ENCODE measurements at regions not wholly inside any gene's neighbourhood (a gene's known extent, or its start where the extent isn't known, plus 50 kb on each side); places are given as distances from the start of the nearest gene placed in this dataset.
A peak's percentile ranks its signal among the peaks of the same experiment; 100 is the strongest.
"Not testable (repeated sequence)": the region's sequence is repeated elsewhere in the genome, so short reads cannot be mapped to it uniquely, and the experiment has no call there.

GRCh38 chr6:74891349-74891831 lies 314.5 kb downstream of the COL12A1 start:
- DNase-seq (ENCODE audit: insufficient read length, low spot score) (no peak), FAIRE-seq (no peak)

GRCh38 chr6:74889635-74890034 lies 316.2 kb downstream of the COL12A1 start:
- FAIRE-seq: no peak
- no peak for DNase-seq (ENCODE audit: insufficient read length, low spot score)

DNA sequence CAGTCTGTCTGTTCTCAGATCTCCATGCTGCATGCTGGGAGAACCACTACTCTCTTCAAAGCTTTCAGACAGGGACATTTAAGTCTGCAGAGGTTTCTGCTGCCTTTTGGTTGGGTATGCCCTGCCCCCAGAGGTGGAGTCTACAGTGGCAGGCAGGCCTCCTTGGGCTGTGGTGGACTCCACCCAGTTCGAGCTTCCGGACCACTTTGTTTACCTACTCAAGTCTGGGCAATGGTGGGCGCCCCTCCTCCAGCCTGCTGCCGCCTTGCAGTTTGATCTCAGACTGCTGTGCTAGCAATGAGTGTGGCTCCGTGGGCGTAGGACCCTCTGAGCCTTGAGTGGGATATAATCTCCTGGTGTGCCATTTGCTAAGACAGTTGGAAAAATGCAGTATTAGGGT lies 317.1 kb downstream of the COL12A1 start:
- not testable (repeated sequence) for FAIRE-seq; DNase-seq (ENCODE audit: insufficient read length, low spot score)

DNA sequence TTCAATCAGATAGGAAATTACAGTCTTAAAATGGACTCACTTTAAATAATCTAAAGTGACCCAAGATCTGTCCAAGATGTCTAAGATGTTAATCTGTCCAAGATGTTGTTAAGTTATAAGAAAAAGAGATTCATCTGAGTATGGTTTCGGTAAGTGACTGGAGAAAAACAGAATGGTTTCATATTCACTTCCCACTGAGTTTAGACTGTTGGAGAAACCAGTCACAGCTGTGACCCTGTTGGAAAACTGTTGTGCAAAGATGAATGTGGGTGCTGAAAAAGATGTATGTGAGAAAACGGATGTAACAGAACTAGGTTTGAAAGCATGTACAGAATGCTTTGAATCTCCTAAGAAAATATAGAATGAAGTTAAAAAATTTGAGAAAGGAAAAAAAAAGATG lies 325.9 kb downstream of the COL12A1 start:
- FAIRE-seq (no peak), DNase-seq (ENCODE audit: insufficient read length, low spot score) (no peak)

GRCh38 chr6:74879234-74879633 lies 326.6 kb downstream of the COL12A1 start:
- DNase-seq (ENCODE audit: insufficient read length, low spot score) (peak; percentile 3), FAIRE-seq (no peak)

GRCh38 chr6:74875193-74875592 lies 330.7 kb downstream of the COL12A1 start:
- FAIRE-seq: no peak
- DNase-seq (ENCODE audit: insufficient read length, low spot score): no peak

- FAIRE-seq (no peak), DNase-seq (ENCODE audit: insufficient read length, low spot score) (no peak)
Observed at GRCh38 chr6:74872754-74873476, 332.9 kb downstream of the COL12A1 start.

DNA sequence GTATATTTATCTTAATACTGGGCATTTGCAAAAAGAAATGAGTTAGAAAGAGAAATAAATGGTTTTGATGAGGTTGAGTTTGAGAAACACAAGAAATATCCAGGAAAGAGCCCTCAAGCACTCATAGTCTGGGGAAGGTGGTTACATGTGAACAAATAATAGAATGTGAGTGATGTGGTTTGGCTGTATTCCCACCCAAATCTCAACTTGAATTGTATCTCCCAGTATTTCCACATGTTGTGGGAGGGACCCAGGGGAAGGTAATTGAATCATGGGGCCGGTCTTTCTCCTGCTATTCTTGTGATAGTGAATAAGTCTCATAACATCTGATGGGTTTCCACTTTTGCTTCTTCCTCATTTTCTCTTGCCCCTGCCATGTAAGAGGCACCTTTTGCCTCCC lies 334.1 kb downstream of the COL12A1 start:
- DNase-seq (ENCODE audit: insufficient read length, low spot score) (no peak), FAIRE-seq (no peak)

DNA sequence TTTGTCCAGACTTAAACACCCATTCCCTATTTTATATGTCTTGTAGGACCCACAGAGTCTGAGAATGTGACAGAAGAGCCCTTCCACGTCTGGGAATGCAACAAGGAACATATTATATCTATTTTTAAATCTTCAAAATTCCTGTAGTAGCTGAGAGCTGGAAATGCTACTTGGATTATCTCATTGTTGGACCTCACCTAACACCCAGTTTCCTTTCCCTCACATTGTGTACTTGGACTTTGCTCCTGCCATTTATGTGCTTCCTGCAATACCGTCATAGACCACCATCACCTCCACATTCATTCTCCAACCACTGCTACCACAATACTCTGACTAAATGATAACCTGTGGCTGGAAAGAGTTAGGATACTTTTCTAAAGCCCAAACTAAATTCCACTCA lies 335.4 kb downstream of the COL12A1 start:
- FAIRE-seq (peak; percentile 4), DNase-seq (ENCODE audit: insufficient read length, low spot score) (no peak)

DNA sequence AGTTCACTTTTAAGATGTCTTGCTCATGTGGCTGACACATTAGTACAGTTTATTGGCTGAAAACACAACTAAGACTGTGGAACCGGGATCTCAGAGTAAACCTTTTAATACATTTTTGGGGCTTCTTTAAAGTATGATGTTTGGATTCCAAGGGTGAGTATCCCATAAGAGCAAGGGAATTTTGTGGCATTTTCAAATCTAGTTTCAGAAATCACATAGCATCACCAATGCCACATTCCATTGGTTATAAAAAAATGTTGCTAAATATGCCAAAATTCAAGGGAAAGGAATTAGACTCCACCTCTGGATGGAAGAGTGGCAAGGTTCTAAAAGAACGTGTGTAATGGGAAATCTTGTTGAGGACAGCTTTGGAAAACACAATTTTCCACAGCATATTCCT lies 338.6 kb downstream of the COL12A1 start:
- no peak for DNase-seq (ENCODE audit: insufficient read length, low spot score)
- no peak for FAIRE-seq

DNA sequence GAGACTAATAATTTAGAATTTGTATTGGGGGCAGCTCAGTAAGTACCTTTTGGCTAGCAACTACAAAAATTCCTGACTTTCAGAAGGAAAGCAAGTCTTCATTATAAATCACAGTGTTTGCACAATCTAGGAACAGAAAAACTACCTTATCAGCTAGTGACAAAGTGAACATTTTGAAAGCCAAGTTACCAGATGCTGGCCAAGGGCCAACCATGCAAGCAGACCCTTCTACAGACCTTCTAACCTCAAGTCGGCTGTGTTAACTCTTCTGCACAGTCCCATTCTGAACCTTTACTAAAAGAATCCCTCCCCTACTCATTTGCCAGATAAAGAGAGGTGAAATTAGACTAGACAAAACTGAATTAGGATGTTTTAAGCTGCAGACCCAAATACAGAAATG lies 341.9 kb downstream of the COL12A1 start:
- FAIRE-seq: no peak

GRCh38 chr6:74860456-74860855 lies 345.4 kb downstream of the COL12A1 start:
- no peak for FAIRE-seq
- DNase-seq (ENCODE audit: insufficient read length, low spot score): no peak

More for the DNA sequence above, 341.9 kb downstream of the COL12A1 start:
- DNase-seq (ENCODE audit: insufficient read length, low spot score): no peak

DNA sequence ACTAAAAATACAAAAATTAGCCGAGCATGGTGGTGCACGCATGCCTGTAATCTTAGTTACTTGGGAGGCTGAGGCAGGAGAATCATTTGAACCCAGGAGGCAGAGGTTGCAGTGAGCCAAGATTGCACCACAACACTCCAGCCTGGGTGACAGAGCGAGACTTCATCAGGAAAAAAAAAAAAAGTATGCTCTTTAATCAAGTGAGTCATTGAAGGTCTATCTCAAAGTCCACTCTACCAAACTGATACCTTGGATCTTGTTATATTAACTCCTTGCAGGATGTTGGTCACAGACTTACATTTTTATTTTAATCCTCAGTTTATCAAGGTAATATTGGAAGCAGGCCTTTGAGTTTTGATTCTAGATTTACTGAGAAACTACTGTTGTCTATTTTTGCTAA lies 348.7 kb downstream of the COL12A1 start:
- no peak for DNase-seq (ENCODE audit: insufficient read length, low spot score)
- FAIRE-seq: no peak

- DNase-seq (ENCODE audit: insufficient read length, low spot score) (no peak), FAIRE-seq (no peak)
Observed at GRCh38 chr6:74853991-74854390, 351.9 kb downstream of the COL12A1 start.

DNA sequence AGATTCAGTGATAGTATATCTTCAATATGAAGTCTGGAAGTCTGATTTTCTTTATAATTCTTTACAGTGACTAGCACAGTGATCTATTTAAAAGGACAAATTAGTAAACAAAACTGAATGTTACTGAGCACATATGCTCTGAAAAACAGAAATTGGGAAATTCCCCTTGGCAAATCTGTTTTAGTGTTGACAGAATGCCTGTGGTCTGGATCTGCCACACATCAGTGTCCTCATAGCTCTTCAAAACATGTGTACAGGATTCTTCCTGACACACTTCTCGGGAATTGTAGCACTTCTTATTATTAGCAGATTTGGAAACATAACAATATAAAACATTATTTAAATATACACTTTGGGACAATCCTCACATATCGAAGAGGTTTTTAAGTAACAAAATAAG lies 354.3 kb downstream of the COL12A1 start:
- FAIRE-seq (no peak), DNase-seq (ENCODE audit: insufficient read length, low spot score) (no peak)

GRCh38 chr6:74840953-74841352 lies 364.9 kb downstream of the COL12A1 start:
- FAIRE-seq: no peak
- DNase-seq (ENCODE audit: insufficient read length, low spot score): no peak

GRCh38 chr6:74834967-74835366 lies 370.9 kb downstream of the COL12A1 start:
- DNase-seq (ENCODE audit: insufficient read length, low spot score) (no peak), FAIRE-seq (no peak)

DNA sequence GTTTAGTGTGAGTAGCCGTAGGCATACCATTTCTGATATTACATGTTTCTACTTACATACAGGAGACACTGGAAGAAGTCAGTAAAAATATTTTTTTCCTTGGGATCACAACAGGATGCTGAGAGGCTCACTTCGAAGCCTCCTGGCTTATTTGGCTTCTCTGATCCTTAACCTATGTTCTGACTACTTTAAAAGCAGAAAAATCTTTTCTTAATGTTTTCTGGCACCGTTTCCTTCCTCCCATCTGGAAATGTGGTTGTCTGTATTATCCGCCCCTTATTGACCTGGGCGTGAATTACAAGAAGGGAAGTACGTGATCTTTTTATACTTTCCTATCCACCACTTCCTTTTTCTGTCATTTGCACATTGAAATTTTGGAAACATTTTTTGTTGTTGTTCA lies 379.6 kb downstream of the COL12A1 start:
- no peak for FAIRE-seq
- DNase-seq (ENCODE audit: insufficient read length, low spot score): no peak

DNA sequence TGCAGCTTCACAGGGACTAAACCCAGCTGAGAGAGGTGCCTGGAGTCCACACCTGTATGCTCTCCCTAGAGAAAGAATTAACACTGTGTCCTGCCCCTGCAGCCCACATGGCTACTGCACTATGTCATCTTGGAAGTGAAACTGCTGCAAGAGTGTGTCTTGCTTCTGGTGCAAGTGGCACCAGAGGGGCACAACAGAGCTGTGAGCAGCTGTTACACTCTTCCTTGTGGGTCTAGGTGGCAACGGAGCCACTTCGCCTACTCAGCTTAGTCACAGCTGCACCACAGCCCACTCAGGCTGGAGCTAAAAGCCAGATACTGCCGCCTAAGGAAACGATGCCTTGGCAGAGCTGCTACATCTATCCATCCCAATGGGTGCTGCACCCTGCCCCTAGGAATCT lies 391.4 kb downstream of the COL12A1 start:
- FAIRE-seq (no peak), DNase-seq (ENCODE audit: insufficient read length, low spot score) (no peak)

DNA sequence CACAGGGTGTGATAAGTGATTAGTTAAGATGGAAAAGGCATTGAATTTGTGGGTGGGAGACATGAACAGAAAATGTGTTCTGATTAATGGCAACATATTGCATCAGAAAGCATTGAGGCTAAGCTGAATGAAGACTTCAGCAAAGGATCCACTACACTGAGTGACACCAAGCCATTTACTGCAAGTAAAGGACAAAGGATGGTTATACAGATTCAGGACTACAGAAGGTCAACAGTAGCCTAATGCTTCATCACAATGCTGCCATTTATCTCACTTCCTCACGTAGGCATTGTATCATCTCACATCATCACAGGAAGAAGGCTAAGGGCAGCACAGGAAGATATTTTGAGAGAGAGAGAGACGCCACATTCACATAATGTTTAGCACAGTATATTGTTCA lies 398.2 kb downstream of the COL12A1 start:
- FAIRE-seq (no peak), DNase-seq (ENCODE audit: insufficient read length, low spot score) (no peak)

DNA sequence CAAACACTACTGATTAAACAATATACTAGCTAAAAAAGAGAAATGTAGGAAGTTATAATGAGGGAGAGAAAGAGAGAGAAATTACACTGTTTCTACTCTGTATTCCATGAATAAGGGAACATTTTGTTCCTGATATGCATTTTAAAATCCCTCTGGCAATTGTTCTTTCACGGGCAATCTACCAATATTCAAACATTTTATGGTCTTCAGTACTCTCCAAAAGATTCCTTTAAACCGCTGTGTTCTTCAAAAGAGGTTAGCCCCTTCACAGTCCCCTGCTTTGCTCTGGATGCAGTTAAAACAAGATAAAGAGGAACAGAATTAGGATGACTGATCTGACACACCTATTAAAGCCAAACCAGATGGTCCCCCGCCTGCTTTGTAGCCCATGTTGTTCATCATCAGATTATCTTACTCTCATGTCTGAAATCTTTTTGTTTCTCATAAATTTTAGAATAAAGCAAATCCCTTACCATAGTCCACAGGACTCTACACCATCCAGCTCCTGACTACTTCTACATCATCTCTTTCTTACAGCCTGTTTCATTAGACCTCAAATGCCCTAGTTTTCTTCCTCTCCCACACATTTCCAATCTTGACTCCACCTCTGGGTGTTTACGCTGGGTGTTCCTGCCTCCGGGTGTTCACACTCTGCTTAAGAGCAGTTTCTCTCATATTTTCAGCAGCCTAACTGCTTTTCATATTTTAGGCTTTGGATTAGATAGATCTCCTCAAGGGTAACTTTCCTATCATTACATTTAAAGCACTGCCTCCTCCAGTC lies 399.7 kb downstream of the COL12A1 start:
- FAIRE-seq: no peak
- DNase-seq (ENCODE audit: insufficient read length, low spot score): no peak

DNA sequence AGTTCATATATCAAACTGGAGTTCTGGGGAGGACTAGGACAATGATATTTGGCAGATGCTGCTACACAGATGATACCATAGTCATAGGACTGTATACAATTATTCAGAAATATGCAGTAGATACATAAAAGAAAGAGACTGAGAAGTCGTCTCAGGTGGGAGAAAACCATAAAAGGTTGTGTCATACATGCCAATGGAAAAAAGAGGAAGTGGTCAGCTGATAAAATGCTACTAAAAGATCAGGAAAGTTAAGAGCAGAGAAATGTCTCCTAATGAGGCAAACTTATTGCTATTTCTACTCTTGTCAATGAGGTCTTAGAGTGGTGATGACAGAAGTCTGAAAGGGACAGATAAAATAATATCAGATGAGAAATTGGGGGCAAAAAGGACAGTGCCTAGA lies 407.6 kb downstream of the COL12A1 start:
- DNase-seq (ENCODE audit: insufficient read length, low spot score) (no peak), FAIRE-seq (no peak)

Measured in HTR-8/SVneo (cell line).